Mesothelial cell of epicardium (in vitro differentiated cells): ENCODE measurements at regions not wholly inside any gene's neighbourhood (a gene's known extent, or its start where the extent isn't known, plus 50 kb on each side); places are given as distances from the start of the nearest gene placed in this dataset.

Experiments
- DNase-seq, 2 experiments: peaks; one replicate each; pipeline ENCODE4 v3.0.0; 2021; ENCODE audit warnings: low spot score in 2 of 2; ENCODE audit not compliant: unreplicated experiment in 2 of 2
- H3K27ac Mint-ChIP-seq: 2 replicates; pipeline ENCODE4 v1.8.0; 2021; ENCODE audit warnings: mixed read lengths
- H3K27me3 Mint-ChIP-seq: 2 replicates; pipeline ENCODE4 v1.8.0; 2021; ENCODE audit warnings: low read depth, mixed read lengths
- H3K36me3 Mint-ChIP-seq: 2 replicates; pipeline ENCODE4 v1.8.0; 2021; ENCODE audit warnings: mixed read lengths
- H3K4me1 Mint-ChIP-seq: 2 replicates; pipeline ENCODE4 v1.8.0; 2021; ENCODE audit warnings: mixed read lengths
- H3K4me3 Mint-ChIP-seq: 2 replicates; pipeline ENCODE4 v1.8.0; 2021; ENCODE audit warnings: mild to moderate bottlenecking, moderate library complexity, mixed read lengths
- H3K9me3 Mint-ChIP-seq: 2 replicates; pipeline ENCODE4 v1.8.0; 2021; ENCODE audit warnings: mixed read lengths
- CTCF ChIP-seq: fragments of 200-600 bp; sonication (generic); IDR thresholded peaks from one replicate; pipeline ENCODE4 v1.5.0; 2021; ENCODE audit warnings: antibody characterized with exemption; ENCODE audit not compliant: unreplicated experiment

GRCh38 chr3:137347817-137348368 is 390.1 kb downstream of the IL20RB start:
- Mint-ChIP-seq H3K4me1 (no peaks in the 10 kb centered on the region), H3K27ac (no peak overlapping the region), H3K27me3 (no peaks in the 10 kb centered on the region), H3K9me3 (peaks cover 4% of the 10 kb centered on the region), H3K4me3 (no peak overlapping the region), H3K36me3 (no peaks in the 10 kb centered on the region)
- DNase-seq, result no peak
- no peak for TF ChIP-seq CTCF

GRCh38 chr3:137348936-137349335 is 391.2 kb downstream of the IL20RB start:
- H3K4me3 Mint-ChIP-seq, result no peak overlapping the region
- H3K27me3 Mint-ChIP-seq, result no peaks in the 10 kb centered on the region
- TF ChIP-seq CTCF, result no peak
- no peaks in the 10 kb centered on the region for H3K4me1 Mint-ChIP-seq
- DNase-seq, result no peak
- no peak overlapping the region for H3K27ac Mint-ChIP-seq
- peaks cover 6% of the 10 kb centered on the region for H3K9me3 Mint-ChIP-seq
- no peaks in the 10 kb centered on the region for H3K36me3 Mint-ChIP-seq

GRCh38 chr3:137349557-137350348 is 392.0 kb downstream of the IL20RB start:
- H3K9me3 Mint-ChIP-seq, result peaks cover 6% of the 10 kb centered on the region
- no peak for DNase-seq
- H3K36me3 Mint-ChIP-seq, result no peaks in the 10 kb centered on the region
- H3K4me3 Mint-ChIP-seq, result no peak overlapping the region
- no peaks in the 10 kb centered on the region for H3K4me1 Mint-ChIP-seq
- TF ChIP-seq CTCF, result no peak
- no peaks in the 10 kb centered on the region for H3K27me3 Mint-ChIP-seq
- H3K27ac Mint-ChIP-seq, result no peak overlapping the region

GRCh38 chr3:137360531-137361201 is 402.9 kb downstream of the IL20RB start:
- Mint-ChIP-seq H3K9me3 (peaks cover 47% of the 10 kb centered on the region), H3K4me1 (no peaks in the 10 kb centered on the region), H3K4me3 (no peak overlapping the region), H3K27ac (no peak overlapping the region), H3K27me3 (no peaks in the 10 kb centered on the region), H3K36me3 (no peaks in the 10 kb centered on the region)
- no peak for DNase-seq
- TF ChIP-seq CTCF, result no peak

- H3K4me3 Mint-ChIP-seq, result no peak overlapping the region
- H3K36me3 Mint-ChIP-seq, result no peaks in the 10 kb centered on the region
- peaks cover 18% of the 10 kb centered on the region for H3K9me3 Mint-ChIP-seq
Measured at GRCh38 chr3:137382005-137382594, 382.0 kb upstream of the SOX14 start.

More at GRCh38 chr3:137382005-137382594, 382.0 kb upstream of the SOX14 start:
- TF ChIP-seq CTCF, result no peak
- no peak for DNase-seq
- Mint-ChIP-seq H3K27me3 (no peaks in the 10 kb centered on the region), H3K4me1 (no peaks in the 10 kb centered on the region), H3K27ac (no peak overlapping the region)
